ENCODE measurements at regions not wholly inside any gene's neighbourhood (a gene's known extent, or its start where the extent isn't known, plus 50 kb on each side); places are given as distances from the start of the nearest gene placed in this dataset.

GRCh38 chr2:116545286-116546068, 1269.0 kb upstream of the DDX18 start:
- no peak overlapping the region for H3K18ac ChIP-seq (ENCODE audit: extremely low read depth, low read length)
- no peak overlapping the region for H2AFZ ChIP-seq (ENCODE audit: low read length)
- no peaks in the 10 kb centered on the region for H4K20me1 ChIP-seq (replicated peaks in 1 of 2; ENCODE audit: control insufficient read depth in 1 of 2, insufficient read depth in 2 of 2, low read length in 2 of 2)
- H2AK5ac ChIP-seq (ENCODE audit: low read depth, low read length) = no peak overlapping the region
- CTCF ChIA-PET (ENCODE audit: partially characterized antibody) = no interaction called here
- no peak overlapping the region for H3K23ac ChIP-seq (ENCODE audit: insufficient read length)
- H2BK120ac ChIP-seq (replicated peaks; ENCODE audit: low read depth, low read length) = no peak overlapping the region
- FAIRE-seq (no peak), DNase-seq (ENCODE audit: low read depth in 1 of 2, low spot score in 2 of 2) (no peak)
- no peak overlapping the region for H3K4me3 ChIP-seq (ENCODE audit: extremely low read depth in 1 of 4, insufficient read depth in 2 of 4, low read depth in 3 of 4, low read length in 4 of 4)
- H3K9me3 ChIP-seq (ENCODE audit: insufficient read depth in 2 of 2, low read depth in 1 of 2, low read length in 1 of 2) = peaks cover 4 to 16% of the 10 kb centered on the region in 2 experiments; a peak in 2 of 4 replicates
- no peak overlapping the region for H4K5ac ChIP-seq (ENCODE audit: insufficient read length, low read depth, low read length)
- 90% methylated on average over 3 of the region's 3 CpGs; no CpG with 5 or more reads in 1 of the 2 experiments for WGBS, 2 experiments (ENCODE audit: extremely low coverage in 1 of 2, insufficient coverage in 1 of 2, insufficient read length in 1 of 2, insufficient replicate concordance in 2 of 2, low coverage in 1 of 2, low lambda C conversion rate in 2 of 2, missing lambda C conversion rate in 1 of 2)
- no peak overlapping the region for H2BK15ac ChIP-seq (ENCODE audit: low read length)
- no peaks in the 10 kb centered on the region for H3K79me2 ChIP-seq (ENCODE audit: control insufficient read depth in 1 of 2, insufficient read depth in 2 of 2, low read length in 2 of 2)
- no peak overlapping the region for H4K8ac ChIP-seq (ENCODE audit: extremely low read depth, insufficient read depth, low read length)
- no peaks in the 10 kb centered on the region for H3K23me2 ChIP-seq (ENCODE audit: low read depth, low read length)
- no peak overlapping the region for H2BK5ac ChIP-seq (ENCODE audit: low read depth, low read length)
- H3K27ac ChIP-seq (ENCODE audit: low read depth, low read length) = no peak overlapping the region
- no peak overlapping the region for H3K9ac ChIP-seq (replicated peaks in 1 of 4; ENCODE audit: extremely low read depth in 1 of 4, low read depth in 3 of 4, low read length in 3 of 4)
- H4K91ac ChIP-seq (replicated peaks; ENCODE audit: insufficient read length, low read length) = no peak overlapping the region
- H2BK12ac ChIP-seq (ENCODE audit: low read depth, low read length) = no peak overlapping the region
- H3K4me1 ChIP-seq (replicated peaks in 1 of 4; ENCODE audit: control insufficient read depth in 3 of 4, insufficient read depth in 4 of 4, low read length in 3 of 4) = no peaks in the 10 kb centered on the region
- H3K4me2 ChIP-seq (ENCODE audit: insufficient read depth in 1 of 2, low read depth in 2 of 2, low read length in 2 of 2) = no peak overlapping the region
- POLR2A ChIA-PET (ENCODE audit: partially characterized antibody) = no interaction called here
- no peaks in the 10 kb centered on the region for H3K27me3 ChIP-seq (replicated peaks in 1 of 4; ENCODE audit: control insufficient read depth in 3 of 4, extremely low read depth in 1 of 4, insufficient read depth in 3 of 4, low read length in 3 of 4)
- no peak overlapping the region for H2BK20ac ChIP-seq (ENCODE audit: low read length)
- H3K56ac ChIP-seq (replicated peaks; ENCODE audit: insufficient read length, low read depth, low read length) = no peak overlapping the region
- H3K14ac ChIP-seq (ENCODE audit: insufficient read length) = no peak overlapping the region
- no peak overlapping the region for H3K4ac ChIP-seq (replicated peaks; ENCODE audit: insufficient read length, low read depth, low read length)
- H3K79me1 ChIP-seq (ENCODE audit: low read depth, low read length) = no peaks in the 10 kb centered on the region
- H3K36me3 ChIP-seq (ENCODE audit: control insufficient read depth in 2 of 4, insufficient read depth in 4 of 4, low read length in 3 of 4) = no peaks in the 10 kb centered on the region
- TF ChIP-seq KDM1A (IDR thresholded peaks at IDR 0.05; ENCODE audit: borderline replicate concordance, low read length) = no peak
- TF ChIP-seq NANOG (IDR thresholded peaks at IDR 0.05; ENCODE audit: insufficient read depth, low read depth, low read length, poor library complexity, severe bottlenecking) = no peak
- no peak for TF ChIP-seq SAP30 (IDR thresholded peaks at IDR 0.05; ENCODE audit: insufficient read depth, insufficient replicate concordance, low read length)
- no peak for TF ChIP-seq RAD21 (IDR thresholded peaks at IDR 0.05 in 1 of 2, conservative IDR thresholded peaks at IDR 0.05 in 1 of 2; ENCODE audit: low read depth in 2 of 2, low read length in 2 of 2)
- TF ChIP-seq E2F6 (IDR thresholded peaks at IDR 0.05) = no peak
- no peak for TF ChIP-seq RFX5 (IDR thresholded peaks at IDR 0.05; ENCODE audit: borderline replicate concordance, low read depth, low read length)
- no peak for TF ChIP-seq SP2 (IDR thresholded peaks at IDR 0.05; ENCODE audit: low read length)
- TF ChIP-seq BRCA1 (IDR thresholded peaks at IDR 0.05; ENCODE audit: low read depth, low read length) = no peak
- TF ChIP-seq TBP (IDR thresholded peaks at IDR 0.05; ENCODE audit: low read depth, low read length) = no peak
- no peak for TF ChIP-seq CTBP2 (IDR thresholded peaks at IDR 0.05; ENCODE audit: borderline replicate concordance, insufficient read depth, insufficient read length, low read length)
- TF ChIP-seq MAX (IDR thresholded peaks at IDR 0.05) = no peak
- no peak for TF ChIP-seq NRF1 (IDR thresholded peaks at IDR 0.05; ENCODE audit: low read depth, low read length)

Data from H1 (cell line).